ENCODE measurements at regions not wholly inside any gene's neighbourhood (a gene's known extent, or its start where the extent isn't known, plus 50 kb on each side); places are given as distances from the start of the nearest gene placed in this dataset.

GRCh38 chr13:37407156-37407555 lies 191.4 kb downstream of the POSTN start:
- Histone ChIP-seq H3K4me3 (ENCODE audit: insufficient read depth, low read depth, low read length) (no peak overlapping the region), H3K36me3 (replicated peaks; ENCODE audit: control insufficient read depth, insufficient read depth, low read length) (no peaks in the 10 kb centered on the region), H3K27me3 (ENCODE audit: control insufficient read depth, insufficient read depth, low read length) (no peaks in the 10 kb centered on the region)
- DNase-seq: no peak

- Histone ChIP-seq H3K4me3 (ENCODE audit: insufficient read depth, low read depth, low read length) (no peak overlapping the region), H3K27me3 (ENCODE audit: control insufficient read depth, insufficient read depth, low read length) (no peaks in the 10 kb centered on the region), H3K36me3 (replicated peaks; ENCODE audit: control insufficient read depth, insufficient read depth, low read length) (no peaks in the 10 kb centered on the region)
- DNase-seq: no peak
Measured at GRCh38 chr13:37406031-37406430, 192.5 kb downstream of the POSTN start.

- no peak overlapping the region for H3K4me3 ChIP-seq (ENCODE audit: insufficient read depth, low read depth, low read length)
- no peak for DNase-seq
- no peaks in the 10 kb centered on the region for H3K27me3 ChIP-seq (ENCODE audit: control insufficient read depth, insufficient read depth, low read length)
- no peaks in the 10 kb centered on the region for H3K36me3 ChIP-seq (replicated peaks; ENCODE audit: control insufficient read depth, insufficient read depth, low read length)
Measured at GRCh38 chr13:37403776-37404527, 194.6 kb downstream of the POSTN start.

- H3K27me3 ChIP-seq (ENCODE audit: control insufficient read depth, insufficient read depth, low read length): no peaks in the 10 kb centered on the region
- H3K4me3 ChIP-seq (ENCODE audit: insufficient read depth, low read depth, low read length): no peak overlapping the region
- H3K36me3 ChIP-seq (replicated peaks; ENCODE audit: control insufficient read depth, insufficient read depth, low read length): no peaks in the 10 kb centered on the region
- DNase-seq: no peak
Measured at GRCh38 chr13:37401721-37402120, 196.8 kb downstream of the POSTN start.

GRCh38 chr13:37397535-37397934 lies 201.0 kb downstream of the POSTN start:
- DNase-seq: no peak
- Histone ChIP-seq H3K4me3 (ENCODE audit: insufficient read depth, low read depth, low read length) (no peak overlapping the region), H3K27me3 (ENCODE audit: control insufficient read depth, insufficient read depth, low read length) (no peaks in the 10 kb centered on the region), H3K36me3 (replicated peaks; ENCODE audit: control insufficient read depth, insufficient read depth, low read length) (no peaks in the 10 kb centered on the region)

GRCh38 chr13:37395544-37395943 lies 203.0 kb downstream of the POSTN start:
- no peak for DNase-seq
- Histone ChIP-seq H3K36me3 (replicated peaks; ENCODE audit: control insufficient read depth, insufficient read depth, low read length) (no peaks in the 10 kb centered on the region), H3K27me3 (ENCODE audit: control insufficient read depth, insufficient read depth, low read length) (no peaks in the 10 kb centered on the region), H3K4me3 (ENCODE audit: insufficient read depth, low read depth, low read length) (no peak overlapping the region)

- no peak for DNase-seq
- no peak overlapping the region for H3K4me3 ChIP-seq (ENCODE audit: insufficient read depth, low read depth, low read length)
- H3K27me3 ChIP-seq (ENCODE audit: control insufficient read depth, insufficient read depth, low read length): no peaks in the 10 kb centered on the region
- no peaks in the 10 kb centered on the region for H3K36me3 ChIP-seq (replicated peaks; ENCODE audit: control insufficient read depth, insufficient read depth, low read length)
Measured at GRCh38 chr13:37392389-37392788, 206.2 kb downstream of the POSTN start.

- Histone ChIP-seq H3K36me3 (replicated peaks; ENCODE audit: control insufficient read depth, insufficient read depth, low read length) (no peaks in the 10 kb centered on the region), H3K27me3 (ENCODE audit: control insufficient read depth, insufficient read depth, low read length) (no peaks in the 10 kb centered on the region), H3K4me3 (ENCODE audit: insufficient read depth, low read depth, low read length) (no peak overlapping the region)
- DNase-seq: no peak
Measured at GRCh38 chr13:37390735-37391134, 207.8 kb downstream of the POSTN start.

- no peak for DNase-seq
- H3K27me3 ChIP-seq (ENCODE audit: control insufficient read depth, insufficient read depth, low read length): no peaks in the 10 kb centered on the region
- H3K4me3 ChIP-seq (ENCODE audit: insufficient read depth, low read depth, low read length): no peak overlapping the region
- H3K36me3 ChIP-seq (replicated peaks; ENCODE audit: control insufficient read depth, insufficient read depth, low read length): no peaks in the 10 kb centered on the region
Measured at GRCh38 chr13:37385956-37386670, 212.5 kb downstream of the POSTN start.

GRCh38 chr13:37385248-37385647 lies 213.3 kb downstream of the POSTN start:
- DNase-seq: no peak
- Histone ChIP-seq H3K4me3 (ENCODE audit: insufficient read depth, low read depth, low read length) (no peak overlapping the region), H3K27me3 (ENCODE audit: control insufficient read depth, insufficient read depth, low read length) (no peaks in the 10 kb centered on the region), H3K36me3 (replicated peaks; ENCODE audit: control insufficient read depth, insufficient read depth, low read length) (no peaks in the 10 kb centered on the region)

GRCh38 chr13:37383856-37384370 lies 214.7 kb downstream of the POSTN start:
- H3K36me3 ChIP-seq (replicated peaks; ENCODE audit: control insufficient read depth, insufficient read depth, low read length): no peaks in the 10 kb centered on the region
- H3K4me3 ChIP-seq (ENCODE audit: insufficient read depth, low read depth, low read length): no peak overlapping the region
- DNase-seq: no peak
- no peaks in the 10 kb centered on the region for H3K27me3 ChIP-seq (ENCODE audit: control insufficient read depth, insufficient read depth, low read length)

- H3K36me3 ChIP-seq (replicated peaks; ENCODE audit: control insufficient read depth, insufficient read depth, low read length): no peaks in the 10 kb centered on the region
- no peak for DNase-seq
- no peak overlapping the region for H3K4me3 ChIP-seq (ENCODE audit: insufficient read depth, low read depth, low read length)
- H3K27me3 ChIP-seq (ENCODE audit: control insufficient read depth, insufficient read depth, low read length): no peaks in the 10 kb centered on the region
Measured at GRCh38 chr13:37383046-37383445, 215.5 kb downstream of the POSTN start.

- DNase-seq: no peak
- Histone ChIP-seq H3K27me3 (ENCODE audit: control insufficient read depth, insufficient read depth, low read length) (no peaks in the 10 kb centered on the region), H3K4me3 (ENCODE audit: insufficient read depth, low read depth, low read length) (no peak overlapping the region), H3K36me3 (replicated peaks; ENCODE audit: control insufficient read depth, insufficient read depth, low read length) (no peaks in the 10 kb centered on the region)
Measured at GRCh38 chr13:37382146-37382545, 216.4 kb downstream of the POSTN start.

- Histone ChIP-seq H3K27me3 (ENCODE audit: control insufficient read depth, insufficient read depth, low read length) (no peaks in the 10 kb centered on the region), H3K4me3 (ENCODE audit: insufficient read depth, low read depth, low read length) (no peak overlapping the region), H3K36me3 (replicated peaks; ENCODE audit: control insufficient read depth, insufficient read depth, low read length) (no peaks in the 10 kb centered on the region)
- DNase-seq: no peak
Measured at GRCh38 chr13:37381502-37381901, 217.1 kb downstream of the POSTN start.

- Histone ChIP-seq H3K27me3 (ENCODE audit: control insufficient read depth, insufficient read depth, low read length) (no peaks in the 10 kb centered on the region), H3K36me3 (replicated peaks; ENCODE audit: control insufficient read depth, insufficient read depth, low read length) (no peaks in the 10 kb centered on the region), H3K4me3 (ENCODE audit: insufficient read depth, low read depth, low read length) (no peak overlapping the region)
- no peak for DNase-seq
Measured at GRCh38 chr13:37379841-37380240, 218.7 kb downstream of the POSTN start.
